Activated CD4-positive, alpha-beta T cell treated with anti-CD3 and anti-CD28 coated beads for 36 hours (primary cell): ENCODE measurements at regions not wholly inside any gene's neighbourhood (a gene's known extent, or its start where the extent isn't known, plus 50 kb on each side); places are given as distances from the start of the nearest gene placed in this dataset.

Experiments used
- ATAC-seq: fragments of 200-7000 bp; cut with Tn5 transposase; one replicate; pipeline ENCODE4 v1.10.0; 2021; ENCODE audit warnings: mild to moderate bottlenecking, moderate library complexity
- CTCF ChIA-PET: fragments of 350-600 bp; sonication (Branson Sonifier 250); formaldehyde crosslinking; loops from one replicate; lab custom pipeline; 2021; ENCODE audit warnings: antibody characterized with exemption; lab: Charles Lee
- POLR2A ChIA-PET: fragments of 350-600 bp; sonication (Branson Sonifier 250); formaldehyde crosslinking; loops from one replicate; lab custom pipeline; 2021; ENCODE audit warnings: antibody characterized with exemption, inconsistent platforms; lab: Charles Lee
- DNase-seq: peaks from one replicate; pipeline ENCODE4 v3.0.0-alpha.2; 2020
- H3K27ac Mint-ChIP-seq: one replicate; pipeline ENCODE4 v1.8.0; 2021; ENCODE audit warnings: mixed read lengths
- H3K27me3 Mint-ChIP-seq: one replicate; pipeline ENCODE4 v1.8.0; 2021; ENCODE audit warnings: mixed read lengths
- H3K36me3 Mint-ChIP-seq: one replicate; pipeline ENCODE4 v1.8.0; 2021; ENCODE audit warnings: low read depth, mixed read lengths
- H3K4me1 Mint-ChIP-seq: one replicate; pipeline ENCODE4 v1.8.0; 2021; ENCODE audit warnings: mixed read lengths
- H3K4me3 Mint-ChIP-seq: one replicate; pipeline ENCODE4 v1.8.0; 2021; ENCODE audit warnings: mild to moderate bottlenecking, moderate library complexity, mixed read lengths
- H3K9me3 Mint-ChIP-seq: one replicate; pipeline ENCODE4 v1.8.0; 2021; ENCODE audit warnings: low read depth, mixed read lengths
- intact Hi-C, 2 experiments: fragments of 100-400 bp; cut with DNase I in 1 of 2; cut with micrococcal nuclease in 1 of 2; formaldehyde crosslinking; loops; one replicate each; pipeline versions ENCODE4 v1.14.2 to v1.15.1; 2022 to 2024; cut with DNase I, micrococcal nuclease

GRCh38 chr1:181202986-181203555 lies 114.6 kb downstream of the IER5 start:
- Mint-ChIP-seq H3K27me3 (peaks cover 2% of the 10 kb centered on the region), H3K36me3 (no peaks in the 10 kb centered on the region), H3K4me3 (no peak overlapping the region), H3K9me3 (peaks cover 2% of the 10 kb centered on the region), H3K27ac (no peak overlapping the region), H3K4me1 (no peaks in the 10 kb centered on the region)
- no peak for ATAC-seq
- POLR2A ChIA-PET, result no interaction called here
- DNase-seq, result no peak
- intact Hi-C loops, result no loop called here
- CTCF ChIA-PET, result interaction anchor here (1.3 to 1.9 kb wide), 2 partner anchors 13 to 194 kb away, joined by 3 to 9 read pairs; no protein-coding TSS in a partner anchor

- DNase-seq (no peak), ATAC-seq (no peak)
- intact Hi-C loops, result no loop called here
- Mint-ChIP-seq H3K9me3 (peaks cover 2% of the 10 kb centered on the region), H3K27me3 (no peaks in the 10 kb centered on the region), H3K27ac (no peak overlapping the region), H3K36me3 (no peaks in the 10 kb centered on the region), H3K4me1 (no peaks in the 10 kb centered on the region), H3K4me3 (no peak overlapping the region)
- ChIA-PET POLR2A (no interaction called here), CTCF (interaction anchor here (1.0 kb wide), 1 partner anchor 221 kb away, joined by 5 read pairs; no protein-coding TSS in a partner anchor)
Measured at GRCh38 chr1:181204530-181204929, 116.0 kb downstream of the IER5 start.

GRCh38 chr1:181205901-181206300 lies 117.4 kb downstream of the IER5 start:
- CTCF ChIA-PET, result interaction anchor here (0.6 kb wide), 1 partner anchor 328 kb away, joined by 3 read pairs; no protein-coding TSS in a partner anchor
- Mint-ChIP-seq H3K9me3 (no peaks in the 10 kb centered on the region), H3K27me3 (peaks cover under 1% of the 10 kb centered on the region), H3K27ac (no peak overlapping the region), H3K4me1 (no peaks in the 10 kb centered on the region), H3K36me3 (no peaks in the 10 kb centered on the region), H3K4me3 (no peak overlapping the region)
- intact Hi-C loops, result no loop called here
- no peak for DNase-seq
- POLR2A ChIA-PET, result no interaction called here
- no peak for ATAC-seq

DNA sequence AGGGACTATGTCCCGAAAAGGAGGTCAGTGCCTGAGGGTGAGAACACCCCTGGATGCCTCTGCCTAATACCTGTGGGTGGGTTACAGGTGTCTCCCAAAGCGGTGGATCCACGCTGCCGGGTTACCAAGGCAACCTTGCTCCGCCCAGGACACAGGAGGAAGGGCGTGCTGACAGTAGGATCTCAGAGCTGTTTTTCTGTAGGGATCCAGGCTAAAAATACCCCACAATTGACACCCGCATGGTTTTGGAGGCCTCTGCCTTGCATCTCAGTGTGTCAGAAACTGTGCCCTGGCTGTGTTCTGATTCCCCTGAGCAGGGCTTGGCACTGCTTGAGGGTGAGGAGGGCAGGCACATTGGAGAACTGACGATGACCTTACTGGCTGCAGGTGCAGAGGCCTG lies 118.0 kb downstream of the IER5 start:
- Mint-ChIP-seq H3K9me3 (no peaks in the 10 kb centered on the region), H3K4me3 (no peak overlapping the region), H3K27me3 (peaks cover 3% of the 10 kb centered on the region), H3K36me3 (no peaks in the 10 kb centered on the region), H3K4me1 (no peaks in the 10 kb centered on the region), H3K27ac (no peak overlapping the region)
- intact Hi-C loops, result no loop called here
- ChIA-PET POLR2A (no interaction called here), CTCF (no interaction called here)
- ATAC-seq (no peak), DNase-seq (no peak)

GRCh38 chr1:181206979-181207790 lies 118.7 kb downstream of the IER5 start:
- ChIA-PET POLR2A (no interaction called here), CTCF (interaction anchor here (1.0 kb wide), 1 partner anchor 16 kb away, joined by 3 read pairs; no protein-coding TSS in a partner anchor)
- H3K27me3 Mint-ChIP-seq, result peaks cover 3% of the 10 kb centered on the region
- intact Hi-C loops, result no loop called here
- H3K4me3 Mint-ChIP-seq, result no peak overlapping the region
- H3K27ac Mint-ChIP-seq, result no peak overlapping the region
- DNase-seq, result no peak
- H3K4me1 Mint-ChIP-seq, result no peaks in the 10 kb centered on the region
- no peaks in the 10 kb centered on the region for H3K36me3 Mint-ChIP-seq
- ATAC-seq, result no peak
- H3K9me3 Mint-ChIP-seq, result no peaks in the 10 kb centered on the region

DNA sequence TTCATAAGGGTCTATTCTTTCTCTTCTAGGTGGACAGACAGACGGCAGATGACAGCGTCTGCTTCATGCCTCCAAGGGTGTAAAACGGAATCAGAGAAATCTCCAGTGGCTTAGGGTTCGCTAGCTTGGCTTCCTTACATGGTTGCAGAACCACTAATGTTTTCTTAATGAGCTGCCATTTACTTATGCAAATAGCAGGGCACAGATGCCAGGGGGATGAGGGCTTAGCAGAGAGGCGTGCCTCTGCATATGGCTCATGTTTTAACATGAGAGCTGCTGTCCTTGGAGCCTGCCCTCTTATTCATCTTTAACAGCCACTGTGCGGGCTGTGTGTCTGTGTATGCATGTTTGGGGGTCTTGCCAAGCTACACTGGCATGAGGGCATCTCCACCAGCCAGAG lies 119.6 kb downstream of the IER5 start:
- CTCF ChIA-PET, result interaction anchor here (1.0 kb wide), 1 partner anchor 15 kb away, joined by 3 read pairs; no protein-coding TSS in a partner anchor
- Mint-ChIP-seq H3K9me3 (no peaks in the 10 kb centered on the region), H3K4me3 (no peak overlapping the region), H3K36me3 (no peaks in the 10 kb centered on the region), H3K27ac (no peak overlapping the region), H3K4me1 (no peaks in the 10 kb centered on the region), H3K27me3 (peaks cover 3% of the 10 kb centered on the region)
- POLR2A ChIA-PET, result no interaction called here
- intact Hi-C loops, result no loop called here
- ATAC-seq (no peak), DNase-seq (no peak)

DNA sequence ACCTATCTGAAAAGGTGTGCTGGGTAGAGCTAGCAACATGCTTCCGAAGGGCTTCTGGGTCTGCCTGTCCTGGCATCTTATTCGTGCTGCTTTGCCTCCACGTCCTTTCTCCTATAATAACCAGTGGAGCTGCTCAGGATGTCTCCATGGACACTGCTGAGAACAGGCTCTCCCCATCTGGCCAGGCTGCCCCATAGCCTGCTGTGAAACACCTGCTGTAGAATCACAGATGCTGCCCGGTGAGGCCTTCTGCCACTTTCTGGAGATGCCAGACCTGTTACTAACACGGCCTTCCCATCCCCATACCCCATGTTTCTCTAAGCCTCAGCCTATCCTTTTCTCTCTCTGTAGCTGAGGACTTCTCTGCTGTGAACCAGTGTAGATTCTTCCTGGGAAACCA lies 120.5 kb downstream of the IER5 start:
- Mint-ChIP-seq H3K4me3 (no peak overlapping the region), H3K4me1 (no peaks in the 10 kb centered on the region), H3K27me3 (peaks cover 3% of the 10 kb centered on the region), H3K36me3 (no peaks in the 10 kb centered on the region), H3K27ac (no peak overlapping the region), H3K9me3 (no peaks in the 10 kb centered on the region)
- intact Hi-C loops, result no loop called here
- DNase-seq (no peak), ATAC-seq (no peak)
- ChIA-PET CTCF (interaction anchor here (0.6 kb wide), 1 partner anchor 865 kb away, joined by 4 read pairs; no protein-coding TSS in a partner anchor), POLR2A (no interaction called here)

GRCh38 chr1:181213056-181213455 lies 124.6 kb downstream of the IER5 start:
- intact Hi-C loops, result no loop called here
- Mint-ChIP-seq H3K4me3 (no peak overlapping the region), H3K36me3 (no peaks in the 10 kb centered on the region), H3K4me1 (no peaks in the 10 kb centered on the region), H3K9me3 (no peaks in the 10 kb centered on the region), H3K27ac (no peak overlapping the region), H3K27me3 (peaks cover 7% of the 10 kb centered on the region)
- DNase-seq (no peak), ATAC-seq (no peak)
- ChIA-PET CTCF (no interaction called here), POLR2A (no interaction called here)

GRCh38 chr1:181216591-181216994 lies 128.1 kb downstream of the IER5 start:
- Mint-ChIP-seq H3K4me1 (no peaks in the 10 kb centered on the region), H3K9me3 (no peaks in the 10 kb centered on the region), H3K4me3 (no peak overlapping the region), H3K27ac (no peak overlapping the region), H3K27me3 (peaks cover 6% of the 10 kb centered on the region), H3K36me3 (no peaks in the 10 kb centered on the region)
- DNase-seq, result no peak
- ChIA-PET CTCF (interaction anchor here (1.2 kb wide), 1 partner anchor 212 kb away, joined by 5 read pairs; no protein-coding TSS in a partner anchor), POLR2A (no interaction called here)
- no peak for ATAC-seq
- intact Hi-C loops, result no loop called here

DNA sequence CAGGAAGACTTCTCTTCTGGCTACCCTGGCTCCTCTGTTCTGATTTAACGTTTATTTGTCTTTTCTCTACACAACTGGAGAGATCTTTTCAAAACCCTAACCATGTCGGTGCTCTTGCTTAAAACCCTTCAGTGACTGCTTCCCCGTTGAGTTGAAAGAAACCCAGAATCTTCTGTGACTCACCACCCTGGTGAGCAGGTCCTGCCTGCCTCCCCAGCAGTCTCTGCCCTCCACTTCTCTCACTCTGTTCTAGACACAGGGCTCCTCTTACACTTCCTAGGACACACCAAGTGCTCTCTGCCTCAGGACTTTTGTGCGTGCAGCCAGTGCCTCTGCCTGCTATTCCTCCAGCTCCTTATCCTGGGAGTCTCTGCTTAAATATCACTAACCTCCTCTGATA lies 131.4 kb downstream of the IER5 start:
- DNase-seq, result no peak
- Mint-ChIP-seq H3K4me1 (no peaks in the 10 kb centered on the region), H3K36me3 (no peaks in the 10 kb centered on the region), H3K27me3 (peaks cover 8% of the 10 kb centered on the region), H3K9me3 (peaks cover 5% of the 10 kb centered on the region), H3K27ac (no peak overlapping the region), H3K4me3 (no peak overlapping the region)
- ATAC-seq, result no peak
- POLR2A ChIA-PET, result no interaction called here
- intact Hi-C loops, result no loop called here
- CTCF ChIA-PET, result interaction anchor here (0.8 to 1.1 kb wide), 2 partner anchors 30 to 179 kb away, joined by 3 to 4 read pairs; no protein-coding TSS in a partner anchor

- Mint-ChIP-seq H3K9me3 (peaks cover 5% of the 10 kb centered on the region), H3K36me3 (no peaks in the 10 kb centered on the region), H3K27me3 (peaks cover 8% of the 10 kb centered on the region), H3K4me1 (no peaks in the 10 kb centered on the region), H3K4me3 (no peak overlapping the region), H3K27ac (no peak overlapping the region)
- no peak for DNase-seq
- intact Hi-C loops, result no loop called here
- CTCF ChIA-PET, result no interaction called here
- POLR2A ChIA-PET, result no interaction called here
- ATAC-seq, result no peak
Measured at GRCh38 chr1:181221078-181221477, 132.6 kb downstream of the IER5 start.
